HCT116 (cell line): ENCODE measurements at regions not wholly inside any gene's neighbourhood (a gene's known extent, or its start where the extent isn't known, plus 50 kb on each side); places are given as distances from the start of the nearest gene placed in this dataset.

ENCODE experiments used
- CBX3 ChIP-seq: IDR thresholded peaks from 2 replicates; pipeline ENCODE4 v1.6.1; 2012; ENCODE audit warnings: low read depth
- CEBPB ChIP-seq: IDR thresholded peaks from 2 replicates; pipeline ENCODE4 v1.6.1; 2012; ENCODE audit warnings: low read depth
- CTCF ChIP-seq, 3 experiments: fragments of 200-600 bp in 1 of 3; sonication (generic) in 1 of 3; IDR thresholded peaks in 2 of 3; conservative IDR thresholded peaks in 1 of 3; 2 replicates each; pipeline ENCODE4 v1.5.1; 2012 to 2017; ENCODE audit warnings: low read depth in 2 of 3, low read length in 2 of 3, antibody characterized with exemption in 1 of 3, borderline replicate concordance in 1 of 3, control low read depth in 1 of 3, mild to moderate bottlenecking in 1 of 3, mixed read lengths in 1 of 3, mixed run types in 1 of 3, moderate library complexity in 1 of 3; ENCODE audit not compliant: insufficient read depth in 1 of 3
- EZH2 ChIP-seq: fragments of 200-600 bp; sonication (generic); IDR thresholded peaks from 2 replicates; pipeline ENCODE4 v1.6.1; 2017; ENCODE audit warnings: antibody characterized with exemption, mixed run types
- EZH2phosphoT487 ChIP-seq: fragments of 200-600 bp; IDR thresholded peaks from 2 replicates; pipeline ENCODE4 v1.6.1; 2018; ENCODE audit warnings: antibody characterized with exemption, borderline replicate concordance
- JUND ChIP-seq: IDR thresholded peaks from 2 replicates; pipeline ENCODE4 v1.6.1; 2012
- POLR2A ChIP-seq: IDR thresholded peaks from 2 replicates; pipeline ENCODE4 v1.7.0; 2011; ENCODE audit warnings: borderline replicate concordance; ENCODE audit not compliant: insufficient read depth, insufficient read length; ENCODE audit errors: extremely low read depth
- POLR2AphosphoS5 ChIP-seq: IDR thresholded peaks from 2 replicates; pipeline ENCODE4 v1.6.1; 2011; ENCODE audit warnings: mild to moderate bottlenecking, low read depth, low read length, moderate library complexity
- RAD21 ChIP-seq: IDR thresholded peaks from 2 replicates; pipeline ENCODE4 v1.6.1; 2012; ENCODE audit warnings: low read depth, mild to moderate bottlenecking
- REST ChIP-seq: IDR thresholded peaks from 2 replicates; pipeline ENCODE4 v1.6.1; 2012; ENCODE audit warnings: low read depth
- SIN3A ChIP-seq: IDR thresholded peaks from 2 replicates; pipeline ENCODE4 v1.6.1; 2012; ENCODE audit warnings: low read depth
- SP1 ChIP-seq: IDR thresholded peaks from 2 replicates; pipeline ENCODE4 v1.6.1; 2012; ENCODE audit warnings: low read depth
- TCF7L2 ChIP-seq: IDR thresholded peaks from 2 replicates; pipeline ENCODE4 v1.7.0; 2011; ENCODE audit warnings: borderline replicate concordance, inconsistent platforms; ENCODE audit not compliant: insufficient read depth, insufficient read length; ENCODE audit errors: extremely low read depth
- YY1 ChIP-seq: IDR thresholded peaks from 2 replicates; pipeline ENCODE4 v1.6.1; 2011; ENCODE audit warnings: low read length, low read depth, moderate library complexity, mild to moderate bottlenecking; ENCODE audit not compliant: insufficient replicate concordance; ENCODE audit errors: extremely low read depth

- TF ChIP-seq CBX3 (no peak), RAD21 (no peak), CTCF (IDR thresholded peaks at IDR 0.05 in 2 of 3, conservative IDR thresholded peaks at IDR 0.05 in 1 of 3; ENCODE audit: borderline replicate concordance in 1 of 3, insufficient read depth in 1 of 3, low read depth in 2 of 3, low read length in 2 of 3) (no peak), EZH2 (no peak), JUND (no peak), POLR2A (no peak), POLR2AphosphoS5 (no peak), YY1 (no peak), TCF7L2 (no peak), CEBPB (no peak), EZH2phosphoT487 (no peak), SIN3A (no peak), REST (no peak), SP1 (no peak)
Measured at GRCh38 chr21:41615613-41616012, 107.7 kb upstream of the TMPRSS2 start.
